OCI-LY7 (cell line): ENCODE measurements at regions not wholly inside any gene's neighbourhood (a gene's known extent, or its start where the extent isn't known, plus 50 kb on each side); places are given as distances from the start of the nearest gene placed in this dataset.

Experiments
- EZH2phosphoT487 ChIP-seq: fragments of 200-600 bp; sonication (generic); IDR thresholded peaks from 2 replicates; pipeline ENCODE4 v1.6.1; 2018; ENCODE audit warnings: low read depth, borderline replicate concordance, mild to moderate bottlenecking, mixed run types, antibody characterized with exemption, low read length, moderate library complexity, mixed read lengths
- TF ChIP-seq, protein P1 (sequence below): fragments of 200-600 bp; sonication (generic); conservative IDR thresholded peaks from 2 replicates; pipeline ENCODE4 v1.5.1; 2014; ENCODE audit warnings: mild to moderate bottlenecking, antibody characterized with exemption, low read length, moderate library complexity, mixed read lengths

DNA sequence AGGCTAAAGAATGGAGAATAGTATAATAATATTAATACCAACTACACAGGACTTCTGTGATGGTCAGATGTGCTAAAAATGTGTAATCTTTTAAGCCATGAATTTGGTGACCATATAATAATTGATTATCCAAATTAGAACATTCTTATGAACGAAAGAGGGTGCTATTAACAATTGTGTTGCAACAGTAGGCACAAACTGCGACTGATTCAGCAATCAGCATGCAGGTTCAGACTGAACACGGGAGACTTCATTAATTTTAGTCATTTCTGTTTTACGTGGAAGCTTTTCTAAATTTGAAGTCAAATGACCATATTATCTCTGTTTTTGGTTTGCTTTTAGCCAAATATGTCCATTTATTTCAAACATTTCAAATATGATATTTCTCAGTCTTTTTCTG is 54.6 kb upstream of the CHST9 start:
- TF ChIP-seq, protein P1, sequence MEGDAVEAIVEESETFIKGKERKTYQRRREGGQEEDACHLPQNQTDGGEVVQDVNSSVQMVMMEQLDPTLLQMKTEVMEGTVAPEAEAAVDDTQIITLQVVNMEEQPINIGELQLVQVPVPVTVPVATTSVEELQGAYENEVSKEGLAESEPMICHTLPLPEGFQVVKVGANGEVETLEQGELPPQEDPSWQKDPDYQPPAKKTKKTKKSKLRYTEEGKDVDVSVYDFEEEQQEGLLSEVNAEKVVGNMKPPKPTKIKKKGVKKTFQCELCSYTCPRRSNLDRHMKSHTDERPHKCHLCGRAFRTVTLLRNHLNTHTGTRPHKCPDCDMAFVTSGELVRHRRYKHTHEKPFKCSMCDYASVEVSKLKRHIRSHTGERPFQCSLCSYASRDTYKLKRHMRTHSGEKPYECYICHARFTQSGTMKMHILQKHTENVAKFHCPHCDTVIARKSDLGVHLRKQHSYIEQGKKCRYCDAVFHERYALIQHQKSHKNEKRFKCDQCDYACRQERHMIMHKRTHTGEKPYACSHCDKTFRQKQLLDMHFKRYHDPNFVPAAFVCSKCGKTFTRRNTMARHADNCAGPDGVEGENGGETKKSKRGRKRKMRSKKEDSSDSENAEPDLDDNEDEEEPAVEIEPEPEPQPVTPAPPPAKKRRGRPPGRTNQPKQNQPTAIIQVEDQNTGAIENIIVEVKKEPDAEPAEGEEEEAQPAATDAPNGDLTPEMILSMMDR: no peak
- no peak for TF ChIP-seq EZH2phosphoT487
